GM12878 (cell line): ENCODE measurements at regions not wholly inside any gene's neighbourhood (a gene's known extent, or its start where the extent isn't known, plus 50 kb on each side); places are given as distances from the start of the nearest gene placed in this dataset.

Experiments used
- ATAC-seq: fragments of 200-7000 bp; cut with Tn5 transposase; 3 replicates; pipeline ENCODE4 v1.9.1; 2020; ENCODE audit warnings: mild to moderate bottlenecking, moderate library complexity
- BruUV-seq: library from RNA; stranded (reverse); fragments of 400-500 nt; replicated peaks from 2 replicates; lab custom pipeline; 2021; lab: Mats Ljungman, UMichigan
- CTCF ChIA-PET: fragments of 300-600 bp; sonication (Branson Sonifier 250); formaldehyde crosslinking; extraction: SDS; loops from one replicate; lab custom pipeline; 2021; ENCODE audit warnings: inconsistent platforms; lab: Yijun Ruan, JAX
- POLR2A ChIA-PET: fragments of 350-600 bp; formaldehyde crosslinking; extraction: SDS; loops from one replicate; lab custom pipeline; 2021; ENCODE audit warnings: inconsistent platforms; lab: Charles Lee
- RAD21 ChIA-PET: fragments of 300-600 bp; sonication (Branson Sonifier 250); formaldehyde crosslinking; loops from one replicate; lab custom pipeline; 2023; ENCODE audit warnings: antibody characterized with exemption; ENCODE audit not compliant: unreplicated experiment; lab: Charles Lee
- SMC1A ChIA-PET: fragments of 300-600 bp; sonication (Branson Sonifier 250); formaldehyde crosslinking; loops from one replicate; lab custom pipeline; 2023; ENCODE audit not compliant: unreplicated experiment, uncharacterized antibody; lab: Charles Lee
- DNase-seq: peaks from one replicate; pipeline ENCODE4 v3.0.0-alpha.2; 2011; ENCODE audit warnings: low read depth, low spot score
- FAIRE-seq: peaks from 3 replicates; lab custom pipeline; 2011; peaks lifted over from hg19 to GRCh38; lab: Jason Lieb, UNC
- H2AFZ ChIP-seq: 2 replicates; pipeline ENCODE4 v1.6.0; 2011; ENCODE audit warnings: low read depth, low read length, control low read depth; ENCODE audit not compliant: control insufficient read depth
- H3K27ac ChIP-seq: 2 replicates; pipeline ENCODE4 v1.5.1; 2011; ENCODE audit warnings: control low read depth; ENCODE audit not compliant: control insufficient read depth, insufficient read depth
- H3K27me3 ChIP-seq, 2 experiments: replicated peaks in 1 of 2; 2 replicates each; pipeline versions ENCODE4 v1.6.0 to v1.6.1; 2011; ENCODE audit warnings: low read length in 1 of 2; ENCODE audit not compliant: control insufficient read depth in 2 of 2, insufficient read depth in 2 of 2
- H3K36me3 ChIP-seq, 2 experiments: 2 replicates each; pipeline ENCODE4 v1.5.1; 2011; ENCODE audit warnings: low read length in 1 of 2; ENCODE audit not compliant: control insufficient read depth in 2 of 2, insufficient read depth in 2 of 2
- H3K4me1 ChIP-seq: 2 replicates; pipeline ENCODE4 v1.6.1; 2011; ENCODE audit warnings: mild to moderate bottlenecking, low read length, moderate library complexity, mixed read lengths; ENCODE audit not compliant: control insufficient read depth, insufficient read depth
- H3K4me2 ChIP-seq: 2 replicates; pipeline ENCODE4 v1.6.0; 2011; ENCODE audit warnings: control low read depth; ENCODE audit not compliant: control insufficient read depth, insufficient read depth
- H3K4me3 ChIP-seq: fragments of 200-600 bp; sonication (generic); 2 replicates; pipeline ENCODE4 v1.5.1; 2016
- H3K79me2 ChIP-seq: 2 replicates; pipeline ENCODE4 v1.6.0; 2011; ENCODE audit warnings: low read length; ENCODE audit not compliant: control insufficient read depth, insufficient read depth
- H3K9ac ChIP-seq: 2 replicates; pipeline ENCODE4 v1.8.0; 2011; ENCODE audit warnings: low read length, control low read depth, mixed read lengths; ENCODE audit not compliant: control insufficient read depth, insufficient read depth
- H3K9me3 ChIP-seq: replicated peaks from 3 replicates; pipeline ENCODE4 v1.5.1; 2011; ENCODE audit warnings: mild to moderate bottlenecking, low read length; ENCODE audit not compliant: control insufficient read depth, insufficient read depth
- H4K20me1 ChIP-seq: 2 replicates; pipeline ENCODE4 v1.6.0; 2011; ENCODE audit not compliant: control insufficient read depth, insufficient read depth
- CBFB ChIP-seq: IDR thresholded peaks from 2 replicates; pipeline ENCODE4 v1.6.1; 2016; ENCODE audit warnings: antibody characterized with exemption, low read depth
- MAX ChIP-seq: IDR thresholded peaks from 2 replicates; pipeline ENCODE4 v1.6.1; 2012; ENCODE audit warnings: low read depth, low read length, improper control_type of control experiment
- NBN ChIP-seq: fragments of 450-650 bp; IDR thresholded peaks from 2 replicates; pipeline ENCODE4 v1.6.1; 2016
- NFYB ChIP-seq: IDR thresholded peaks from 2 replicates; pipeline ENCODE4 v1.6.1; 2011; ENCODE audit warnings: low read depth, mild to moderate bottlenecking, low read length, improper control_type of control experiment, moderate library complexity; ENCODE audit not compliant: insufficient read depth
- PML ChIP-seq: IDR thresholded peaks from 2 replicates; pipeline ENCODE4 v1.6.1; 2012; ENCODE audit warnings: low read length, inconsistent platforms
- RB1 ChIP-seq: fragments of 450-650 bp; formaldehyde crosslinking; IDR thresholded peaks from 2 replicates; pipeline ENCODE4 v1.6.1; 2017; ENCODE audit warnings: mild to moderate bottlenecking, borderline replicate concordance
- RELB ChIP-seq: fragments of 450-650 bp; IDR thresholded peaks from 2 replicates; pipeline ENCODE4 v1.6.1; 2017; ENCODE audit warnings: low read depth, mild to moderate bottlenecking, moderate library complexity
- SIN3A ChIP-seq: IDR thresholded peaks from 2 replicates; pipeline ENCODE4 v1.6.1; 2012; ENCODE audit warnings: low read depth, low read length, improper control_type of control experiment
- TCF7 ChIP-seq: IDR thresholded peaks from 2 replicates; pipeline ENCODE4 v1.6.1; 2014; ENCODE audit warnings: antibody characterized with exemption, borderline replicate concordance
- ZNF274 ChIP-seq: IDR thresholded peaks from one replicate; pipeline ENCODE4 v1.8.0; 2011; ENCODE audit not compliant: insufficient read length, insufficient read depth
- ZZZ3 ChIP-seq: IDR thresholded peaks from 2 replicates; pipeline ENCODE4 v1.6.1; 2011; ENCODE audit warnings: low read depth; ENCODE audit not compliant: control insufficient read depth, insufficient read length
- WGBS: methylation state at CpG from one replicate; pipeline ENCODE4 v1.1.6; 2016; ENCODE audit warnings: low lambda C conversion rate; ENCODE audit not compliant: insufficient replicate concordance, insufficient coverage; ENCODE audit errors: missing lambda C conversion rate; 5-methylcytosine and 5-hydroxymethylcytosine counted together
- in situ Hi-C: fragments of 300-500 bp; cut with MboI; formaldehyde crosslinking; loops from 9 replicates; pipeline ENCODE4 v1.14.3; 2018; ENCODE audit warnings: mixed read lengths
- intact Hi-C: fragments of 100-400 bp; cut with micrococcal nuclease; formaldehyde crosslinking; loops from one replicate; pipeline ENCODE4 v1.14.2; 2022; ENCODE audit not compliant: unreplicated experiment

GRCh38 chr7:34382166-34382893 lies 275.7 kb upstream of the NPSR1 start:
- H3K36me3 ChIP-seq = no peaks in the 10 kb centered on the region
- H4K20me1 ChIP-seq = no peaks in the 10 kb centered on the region
- no peaks in the 10 kb centered on the region for H3K27me3 ChIP-seq
- in situ Hi-C loops = no loop called here
- H3K4me3 ChIP-seq = no peak overlapping the region
- no peak overlapping the region for H2AFZ ChIP-seq
- H3K4me2 ChIP-seq = no peak overlapping the region
- DNase-seq (no peak), ATAC-seq (no peak), FAIRE-seq (no peak)
- CTCF ChIA-PET = interaction anchor here (1.1 kb wide), 1 partner anchor 13 kb away, joined by 3 read pairs; no protein-coding TSS in a partner anchor
- POLR2A ChIA-PET = no interaction called here
- H3K27ac ChIP-seq = no peak overlapping the region
- SMC1A ChIA-PET = no interaction called here
- no peaks in the 10 kb centered on the region for H3K79me2 ChIP-seq
- intact Hi-C loops = no loop called here
- H3K4me1 ChIP-seq = no peaks in the 10 kb centered on the region
- TF ChIP-seq NBN (no peak), ZNF274 (no peak), RELB (no peak), TCF7 (no peak), PML (no peak), ZZZ3 (no peak), NFYB (no peak), MAX (no peak), SIN3A (no peak), CBFB (no peak), RB1 (no peak)
- H3K9me3 ChIP-seq = no peaks in the 10 kb centered on the region; the same call in 2 of the 3 replicates
- 2% methylated on average over 4 of the region's 4 CpGs for WGBS
- no peak overlapping the region for H3K9ac ChIP-seq
- no TSS peak for BruUV-seq
- RAD21 ChIA-PET = no interaction called here
